Esophagus muscularis mucosa (tissue), 3 donors: ENCODE measurements at regions not wholly inside any gene's neighbourhood (a gene's known extent, or its start where the extent isn't known, plus 50 kb on each side); places are given as distances from the start of the nearest gene placed in this dataset.

ENCODE experiments used
- CTCF ChIP-seq, 3 experiments: fragments of 200-600 bp in 2 of 3; fragments of 450-650 bp in 1 of 3; sonication (generic) in 2 of 3; IDR thresholded peaks; one replicate each; pipeline ENCODE4 v1.5.1; 2017 to 2019; ENCODE audit warnings: antibody characterized with exemption in 3 of 3, mild to moderate bottlenecking in 2 of 3, moderate library complexity in 1 of 3
- POLR2A ChIP-seq: fragments of 450-650 bp; IDR thresholded peaks from one replicate; pipeline ENCODE4 v1.6.1; 2017; ENCODE audit warnings: antibody characterized with exemption, moderate library complexity, mild to moderate bottlenecking, low read depth

GRCh38 chr2:236678307-236678975 is 108.8 kb downstream of the ACKR3 start:
- TF ChIP-seq CTCF (IDR thresholded peaks at IDR 0.05) (no peak), POLR2A (no peak)
